HG03039 (cell line): ENCODE measurements at regions not wholly inside any gene's neighbourhood (a gene's known extent, or its start where the extent isn't known, plus 50 kb on each side); places are given as distances from the start of the nearest gene placed in this dataset.
"Not testable (repeated sequence)": the region's sequence is repeated elsewhere in the genome, so short reads cannot be mapped to it uniquely, and the experiment has no call there.

Experiments used
- ATAC-seq: cut with Tn5 transposase; IDR thresholded peaks from one replicate; pipeline ENCODE4 v1.9.1; 2021; ENCODE audit warnings: mild to moderate bottlenecking, moderate library complexity; ENCODE audit not compliant: unreplicated experiment

DNA sequence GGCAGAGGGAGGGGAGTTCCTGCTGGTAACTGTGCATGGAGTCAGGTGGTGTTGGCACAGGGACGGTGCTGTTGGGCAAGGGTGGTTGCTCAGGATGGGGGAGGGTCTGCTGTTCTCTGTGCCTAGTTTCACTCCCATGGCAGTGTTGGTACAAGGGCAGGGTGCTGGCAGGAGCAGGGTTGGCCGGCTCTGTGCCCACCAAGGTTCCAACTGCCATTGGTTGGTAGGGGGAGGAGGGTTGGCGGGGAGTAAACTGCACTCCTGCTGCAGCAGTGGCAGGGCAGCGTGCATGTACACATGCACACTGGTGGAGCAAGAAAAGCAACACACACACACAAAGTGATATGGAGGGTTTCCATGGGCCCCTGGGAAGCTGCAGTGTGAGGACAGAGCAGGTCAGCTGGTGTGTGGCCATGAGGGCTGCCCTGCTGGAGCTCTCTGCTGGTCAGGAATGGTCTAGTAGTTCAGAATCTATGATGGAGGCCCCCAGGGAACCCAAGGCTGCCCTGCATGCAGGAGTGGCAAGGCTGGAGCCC is 269.9 kb upstream of the MGAT4C start:
- no peak for ATAC-seq

DNA sequence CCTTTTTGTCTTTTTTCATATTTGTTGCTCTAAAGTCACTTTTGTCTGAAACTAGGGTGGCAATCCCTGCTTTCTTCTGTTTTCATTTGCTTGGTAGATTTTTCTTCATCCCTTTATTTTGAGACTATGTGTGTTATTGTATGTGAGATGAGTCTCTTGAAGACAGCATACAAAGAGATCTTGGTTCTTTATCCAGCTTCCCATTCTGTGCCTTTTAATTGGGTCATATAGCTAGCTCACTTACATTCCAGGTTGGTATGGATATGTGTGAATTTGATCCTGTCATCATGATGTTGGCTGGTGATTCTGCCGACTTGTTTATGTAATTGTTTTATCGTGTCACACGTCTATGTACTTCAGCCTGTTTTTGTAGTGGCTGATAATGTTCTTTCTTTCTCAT is 267.7 kb upstream of the MGAT4C start:
- ATAC-seq, result no peak

- no peak for ATAC-seq
Measured at GRCh38 chr12:86521870-86522269, 265.7 kb upstream of the MGAT4C start.

DNA sequence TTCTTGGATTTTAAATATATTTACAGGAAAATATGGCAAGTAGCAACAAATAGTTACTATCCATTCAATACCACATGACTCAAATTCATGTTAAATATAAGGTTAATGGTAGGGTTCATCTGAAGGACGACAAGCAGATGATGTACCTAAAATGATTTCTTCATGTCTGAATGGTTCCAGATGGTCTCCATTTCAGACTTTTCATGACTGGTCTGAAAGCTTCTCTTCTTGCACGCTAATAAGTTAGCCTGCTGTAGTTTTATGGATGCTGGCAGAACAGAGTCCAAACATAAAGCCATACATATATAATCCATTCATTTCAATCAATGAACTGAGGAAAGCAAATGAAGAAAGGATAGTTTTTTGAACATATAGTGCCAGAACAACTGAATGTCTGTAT is 257.0 kb upstream of the MGAT4C start:
- no peak for ATAC-seq

GRCh38 chr12:86496595-86496994 is 240.4 kb upstream of the MGAT4C start:
- ATAC-seq, result no peak

- ATAC-seq, result no peak
Measured at GRCh38 chr12:86484473-86484872, 228.3 kb upstream of the MGAT4C start.

GRCh38 chr12:86473231-86473630 is 217.0 kb upstream of the MGAT4C start:
- no peak for ATAC-seq

DNA sequence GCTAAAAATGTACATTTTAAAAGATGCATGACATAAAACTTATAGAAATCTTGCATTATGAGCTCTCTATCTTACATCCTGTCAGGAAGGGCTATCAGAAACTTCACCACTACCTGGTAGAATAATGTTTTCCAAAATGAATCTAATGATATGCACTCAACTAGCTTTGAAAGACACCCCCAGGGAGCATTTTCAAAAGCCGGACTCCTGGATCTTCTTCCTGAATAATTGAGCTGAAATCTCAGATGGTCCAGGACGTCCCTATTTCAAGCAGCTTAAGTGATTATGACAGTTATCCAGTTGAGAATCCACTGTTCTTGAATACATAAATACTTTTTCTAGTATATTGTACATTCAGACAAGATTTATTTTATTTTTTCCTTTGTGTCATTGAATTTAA is 200.6 kb upstream of the MGAT4C start:
- no peak for ATAC-seq

- ATAC-seq, result no peak
Measured at GRCh38 chr12:86456241-86456640, 200.1 kb upstream of the MGAT4C start.

- ATAC-seq, result no peak
Measured at GRCh38 chr12:86445356-86445755, 189.2 kb upstream of the MGAT4C start.

DNA sequence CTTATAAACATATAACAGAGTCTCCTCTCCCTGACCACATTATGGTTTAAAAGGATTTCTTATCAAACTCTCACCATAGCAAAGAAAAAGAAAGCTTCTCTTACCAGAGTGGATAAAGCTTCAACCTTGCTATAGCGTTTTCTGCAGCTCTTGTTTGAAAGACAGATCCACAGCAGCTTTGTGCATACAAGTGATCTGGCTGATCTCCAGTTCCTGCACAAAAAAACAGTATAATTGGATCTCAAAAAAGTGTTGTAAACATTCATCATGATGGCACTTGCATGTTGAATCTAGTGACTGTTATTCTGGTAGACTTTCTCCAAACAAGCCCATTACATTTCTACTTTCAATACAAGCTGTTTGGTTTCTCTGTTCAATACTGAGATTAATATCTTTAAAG is 178.9 kb upstream of the MGAT4C start:
- ATAC-seq, result no peak

GRCh38 chr12:86429824-86430223 is 173.6 kb upstream of the MGAT4C start:
- ATAC-seq, result no peak

GRCh38 chr12:86421333-86421732 is 165.1 kb upstream of the MGAT4C start:
- no peak for ATAC-seq

- ATAC-seq, result no peak
Measured at GRCh38 chr12:86414201-86414600, 158.0 kb upstream of the MGAT4C start.

GRCh38 chr12:86411710-86412109 is 155.5 kb upstream of the MGAT4C start:
- no peak for ATAC-seq

DNA sequence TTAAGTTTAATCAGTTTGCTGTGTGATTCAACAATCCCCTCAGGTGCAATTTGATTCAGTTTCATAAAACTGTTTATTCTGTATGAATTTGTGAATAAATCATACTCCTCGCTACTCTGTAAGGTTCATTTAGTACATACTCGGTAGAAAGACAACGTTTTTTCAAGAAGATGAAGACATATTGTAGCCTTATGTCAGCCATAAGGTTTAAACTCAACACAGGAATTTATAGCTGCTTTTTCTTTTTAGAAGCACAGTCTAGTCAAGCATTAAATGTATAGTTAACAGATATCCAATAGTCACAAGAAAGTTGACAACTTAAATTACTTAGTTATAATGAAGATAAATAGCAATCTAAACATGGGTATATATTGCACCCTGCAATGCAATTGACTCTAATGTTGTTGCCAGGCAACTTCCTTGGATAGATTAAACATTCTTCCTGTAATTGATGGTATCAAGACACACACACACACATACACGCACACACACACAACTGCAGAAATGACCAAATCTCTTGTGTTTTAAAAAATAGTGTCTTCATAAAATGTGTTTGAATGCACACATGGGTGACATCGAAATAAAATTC is 151.5 kb upstream of the MGAT4C start:
- ATAC-seq, result no peak

- no peak for ATAC-seq
Measured at GRCh38 chr12:86389949-86390348, 133.8 kb upstream of the MGAT4C start.

GRCh38 chr12:86387591-86388145 is 131.5 kb upstream of the MGAT4C start:
- ATAC-seq, result no peak

DNA sequence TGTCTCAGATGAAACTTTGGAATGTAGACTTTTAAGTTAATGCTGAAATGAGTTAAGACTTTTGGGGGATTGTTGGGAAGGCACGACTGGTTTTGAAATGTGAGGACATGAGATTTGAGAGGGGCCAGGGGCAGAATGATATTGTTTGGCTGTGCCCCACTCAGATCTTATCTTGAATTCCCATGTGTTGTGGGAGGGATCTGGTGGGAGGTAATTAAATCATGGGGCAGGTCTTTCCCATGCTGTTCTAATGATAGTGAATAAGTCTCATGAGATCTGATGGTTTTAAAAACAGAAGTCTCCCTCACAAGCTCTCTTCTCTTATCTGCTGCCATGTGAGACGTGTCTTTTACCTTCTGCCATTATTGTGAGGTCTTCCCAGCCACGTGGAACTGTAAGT is 127.6 kb upstream of the MGAT4C start:
- not testable (repeated sequence) for ATAC-seq

DNA sequence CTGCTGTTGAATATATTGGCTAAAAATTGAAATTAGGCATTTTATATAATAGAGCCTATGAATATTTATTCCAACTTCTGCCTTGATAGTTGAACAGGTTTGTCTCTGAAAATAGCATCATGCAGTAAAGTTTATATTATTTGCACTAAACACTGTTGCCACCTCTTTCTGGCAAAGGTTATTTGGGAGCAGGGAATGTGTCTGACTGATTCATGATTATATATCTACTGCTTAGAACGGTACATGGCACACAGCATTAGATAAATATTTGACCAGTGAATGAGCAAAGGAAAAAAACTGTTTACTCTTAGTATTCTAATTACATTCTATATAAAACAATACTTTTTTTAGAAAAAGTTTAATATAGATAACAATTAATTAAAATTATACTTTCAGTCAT is 123.1 kb upstream of the MGAT4C start:
- no peak for ATAC-seq

DNA sequence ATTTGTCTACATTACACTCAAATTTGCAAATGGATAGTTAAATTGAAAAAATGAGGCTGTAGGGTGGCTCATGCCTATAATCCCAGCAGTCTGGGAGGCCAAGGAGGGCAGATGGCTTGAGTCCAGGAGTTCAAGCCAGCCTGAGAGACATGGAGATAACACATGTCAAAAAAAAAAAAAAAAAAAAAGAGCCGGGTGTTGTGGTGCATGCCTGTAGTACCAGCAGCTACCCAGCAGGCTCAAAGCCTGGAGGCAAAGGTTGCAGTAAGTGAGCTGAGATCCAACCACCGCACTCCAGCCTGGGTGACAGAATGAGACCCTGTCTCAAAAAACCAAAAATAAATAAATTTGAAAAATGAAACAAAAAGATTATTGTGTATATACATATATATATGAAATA is 119.9 kb upstream of the MGAT4C start:
- ATAC-seq, result no peak

DNA sequence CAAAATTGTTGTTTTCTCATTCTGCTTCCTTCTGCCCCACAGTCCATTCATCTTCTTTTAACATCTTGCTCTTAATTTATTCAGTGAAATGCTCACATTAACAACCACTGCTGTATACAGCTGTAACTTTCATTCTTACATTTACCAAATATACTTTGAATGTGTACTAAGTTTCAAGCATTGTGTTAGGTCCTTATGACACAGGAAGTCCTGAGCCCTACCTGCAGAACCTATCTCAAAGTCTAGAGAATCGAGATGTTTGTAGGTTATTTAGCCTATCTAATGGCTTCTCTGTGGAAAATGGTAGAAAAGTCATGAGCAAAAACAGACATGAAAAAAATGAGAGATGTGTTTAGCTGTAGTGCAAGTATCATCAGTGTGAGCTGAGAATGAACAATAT is 117.6 kb upstream of the MGAT4C start:
- no peak for ATAC-seq

DNA sequence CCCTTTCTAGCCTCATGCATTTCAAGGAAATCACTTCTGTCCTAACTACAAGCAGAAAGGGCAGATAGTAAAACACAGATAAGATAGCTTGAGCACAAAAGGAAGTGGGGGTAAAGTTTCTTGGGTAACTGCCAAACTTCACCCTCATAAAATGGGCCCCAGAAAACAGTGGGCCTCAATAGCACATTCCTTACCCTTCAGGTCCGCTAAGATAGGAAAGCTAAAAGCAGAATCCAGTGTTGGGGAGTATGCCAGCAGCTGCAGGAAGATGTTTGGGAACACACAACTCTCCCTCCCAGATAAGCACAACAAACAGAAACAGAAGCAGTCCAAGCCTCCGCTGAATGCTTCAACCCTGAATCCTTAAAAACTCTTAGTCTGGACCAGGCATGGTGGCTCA is 110.9 kb upstream of the MGAT4C start:
- ATAC-seq, result no peak
